ENCODE measurements at regions not wholly inside any gene's neighbourhood (a gene's known extent, or its start where the extent isn't known, plus 50 kb on each side); places are given as distances from the start of the nearest gene placed in this dataset.

DNA sequence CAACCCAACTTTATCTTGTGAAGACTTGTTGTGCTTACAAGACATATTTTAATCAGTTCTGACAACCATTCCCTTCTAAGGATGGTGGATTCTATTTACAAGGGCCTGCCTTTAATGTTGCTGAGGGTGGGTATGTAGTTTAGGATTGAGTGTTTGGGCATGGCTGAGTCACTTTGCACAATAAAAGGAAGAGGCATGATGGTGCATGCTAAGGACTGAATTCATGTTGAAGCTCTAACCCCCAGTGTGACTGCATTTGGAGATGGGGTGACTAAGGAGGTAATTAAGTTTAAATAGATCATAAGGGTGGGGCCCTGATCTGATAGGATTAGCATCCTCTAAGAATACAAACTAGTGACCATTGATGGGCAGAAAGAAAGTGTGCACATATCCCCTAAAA, 196.1 kb upstream of the HS3ST3A1 start:
- DNase-seq: no peak
- no peaks in the 10 kb centered on the region for H3K4me1 ChIP-seq
- H3K36me3 ChIP-seq: no peaks in the 10 kb centered on the region
- intact Hi-C loops (cut with DNase I; ENCODE audit: low total_unique reads): no loop called here
- H3K27ac ChIP-seq: no peak overlapping the region
- H3K27me3 ChIP-seq: no peaks in the 10 kb centered on the region
- no peaks in the 10 kb centered on the region for H3K9me3 ChIP-seq
- TF ChIP-seq, protein P1, sequence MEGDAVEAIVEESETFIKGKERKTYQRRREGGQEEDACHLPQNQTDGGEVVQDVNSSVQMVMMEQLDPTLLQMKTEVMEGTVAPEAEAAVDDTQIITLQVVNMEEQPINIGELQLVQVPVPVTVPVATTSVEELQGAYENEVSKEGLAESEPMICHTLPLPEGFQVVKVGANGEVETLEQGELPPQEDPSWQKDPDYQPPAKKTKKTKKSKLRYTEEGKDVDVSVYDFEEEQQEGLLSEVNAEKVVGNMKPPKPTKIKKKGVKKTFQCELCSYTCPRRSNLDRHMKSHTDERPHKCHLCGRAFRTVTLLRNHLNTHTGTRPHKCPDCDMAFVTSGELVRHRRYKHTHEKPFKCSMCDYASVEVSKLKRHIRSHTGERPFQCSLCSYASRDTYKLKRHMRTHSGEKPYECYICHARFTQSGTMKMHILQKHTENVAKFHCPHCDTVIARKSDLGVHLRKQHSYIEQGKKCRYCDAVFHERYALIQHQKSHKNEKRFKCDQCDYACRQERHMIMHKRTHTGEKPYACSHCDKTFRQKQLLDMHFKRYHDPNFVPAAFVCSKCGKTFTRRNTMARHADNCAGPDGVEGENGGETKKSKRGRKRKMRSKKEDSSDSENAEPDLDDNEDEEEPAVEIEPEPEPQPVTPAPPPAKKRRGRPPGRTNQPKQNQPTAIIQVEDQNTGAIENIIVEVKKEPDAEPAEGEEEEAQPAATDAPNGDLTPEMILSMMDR (IDR thresholded peaks at IDR 0.05): no peak
- no peak overlapping the region for H3K4me3 ChIP-seq

DNA sequence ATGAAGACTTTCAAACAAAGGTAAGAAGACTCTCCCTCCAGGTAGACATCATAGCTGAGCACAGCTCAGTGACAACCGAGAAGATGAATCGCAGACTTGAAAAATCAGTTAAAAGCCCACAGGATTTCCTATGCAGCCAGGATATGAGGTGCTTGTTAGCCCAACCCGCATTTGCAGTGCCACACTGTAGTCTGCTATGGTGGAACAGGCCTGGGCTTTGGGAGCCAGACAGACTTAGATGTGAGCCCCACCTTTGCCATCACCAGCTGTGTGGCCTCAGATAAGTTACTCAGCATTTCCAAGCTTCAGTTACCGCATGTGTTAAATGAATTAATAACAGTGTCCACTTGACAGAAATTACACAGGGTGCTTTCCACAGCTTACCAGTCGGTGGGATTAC, 204.4 kb upstream of the HS3ST3A1 start:
- Histone ChIP-seq H3K36me3 (no peaks in the 10 kb centered on the region), H3K4me3 (no peak overlapping the region), H3K9me3 (no peaks in the 10 kb centered on the region), H3K27me3 (no peaks in the 10 kb centered on the region), H3K4me1 (no peaks in the 10 kb centered on the region), H3K27ac (no peak overlapping the region)
- intact Hi-C loops (cut with DNase I; ENCODE audit: low total_unique reads): no loop called here
- no peak for DNase-seq
- TF ChIP-seq, protein P1 (IDR thresholded peaks at IDR 0.05): no peak

- Histone ChIP-seq H3K36me3 (no peaks in the 10 kb centered on the region), H3K4me3 (no peak overlapping the region), H3K4me1 (no peaks in the 10 kb centered on the region), H3K9me3 (no peaks in the 10 kb centered on the region), H3K27ac (no peak overlapping the region), H3K27me3 (no peaks in the 10 kb centered on the region)
- TF ChIP-seq, protein P1 (IDR thresholded peaks at IDR 0.05): no peak
- intact Hi-C loops (cut with DNase I; ENCODE audit: low total_unique reads): no loop called here
- DNase-seq: no peak
Observed at GRCh38 chr17:13807103-13807502, 205.4 kb upstream of the HS3ST3A1 start.

DNA sequence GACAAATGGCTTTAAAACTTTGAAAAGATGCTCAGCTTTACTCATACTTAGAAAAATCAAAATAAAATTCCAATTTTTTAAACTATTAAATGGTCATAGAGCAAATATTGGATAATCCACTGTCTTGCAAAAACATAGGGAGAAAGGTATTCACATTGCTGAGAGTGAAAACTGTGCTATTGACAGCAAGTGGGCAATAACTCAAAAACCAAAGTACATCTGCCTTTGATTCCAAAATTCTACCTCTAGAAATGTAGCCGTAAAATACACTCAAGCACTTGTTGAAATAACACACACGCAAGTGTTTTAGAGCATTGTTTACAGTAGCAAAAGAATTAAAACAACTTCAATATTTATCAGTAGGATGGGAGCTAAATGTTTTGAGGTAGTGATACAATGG, 210.6 kb upstream of the HS3ST3A1 start:
- Histone ChIP-seq H3K4me3 (no peak overlapping the region), H3K27ac (no peak overlapping the region), H3K4me1 (no peaks in the 10 kb centered on the region), H3K36me3 (no peaks in the 10 kb centered on the region), H3K9me3 (no peaks in the 10 kb centered on the region), H3K27me3 (no peaks in the 10 kb centered on the region)
- DNase-seq: no peak
- TF ChIP-seq, protein P1 (IDR thresholded peaks at IDR 0.05): no peak
- intact Hi-C loops (cut with DNase I; ENCODE audit: low total_unique reads): no loop called here

- intact Hi-C loops (cut with DNase I; ENCODE audit: low total_unique reads): no loop called here
Observed at GRCh38 chr17:13813347-13814240, 211.9 kb upstream of the HS3ST3A1 start.

More at GRCh38 chr17:13813347-13814240, 211.9 kb upstream of the HS3ST3A1 start:
- H3K27me3 ChIP-seq: no peaks in the 10 kb centered on the region
- no peak for DNase-seq
- TF ChIP-seq, protein P1 (IDR thresholded peaks at IDR 0.05): no peak
- no peaks in the 10 kb centered on the region for H3K9me3 ChIP-seq
- H3K27ac ChIP-seq: no peak overlapping the region
- H3K4me1 ChIP-seq: no peaks in the 10 kb centered on the region
- H3K36me3 ChIP-seq: no peaks in the 10 kb centered on the region
- no peak overlapping the region for H3K4me3 ChIP-seq
